Activated CD4-positive, alpha-beta T cell treated with anti-CD3 and anti-CD28 coated beads for 48 hours (primary cell): ENCODE measurements at regions not wholly inside any gene's neighbourhood (a gene's known extent, or its start where the extent isn't known, plus 50 kb on each side); places are given as distances from the start of the nearest gene placed in this dataset.
"Not testable (repeated sequence)": the region's sequence is repeated elsewhere in the genome, so short reads cannot be mapped to it uniquely, and the experiment has no call there.

Experiments
- DNase-seq: peaks from one replicate; pipeline ENCODE4 v3.0.0-alpha.2; 2020

DNA sequence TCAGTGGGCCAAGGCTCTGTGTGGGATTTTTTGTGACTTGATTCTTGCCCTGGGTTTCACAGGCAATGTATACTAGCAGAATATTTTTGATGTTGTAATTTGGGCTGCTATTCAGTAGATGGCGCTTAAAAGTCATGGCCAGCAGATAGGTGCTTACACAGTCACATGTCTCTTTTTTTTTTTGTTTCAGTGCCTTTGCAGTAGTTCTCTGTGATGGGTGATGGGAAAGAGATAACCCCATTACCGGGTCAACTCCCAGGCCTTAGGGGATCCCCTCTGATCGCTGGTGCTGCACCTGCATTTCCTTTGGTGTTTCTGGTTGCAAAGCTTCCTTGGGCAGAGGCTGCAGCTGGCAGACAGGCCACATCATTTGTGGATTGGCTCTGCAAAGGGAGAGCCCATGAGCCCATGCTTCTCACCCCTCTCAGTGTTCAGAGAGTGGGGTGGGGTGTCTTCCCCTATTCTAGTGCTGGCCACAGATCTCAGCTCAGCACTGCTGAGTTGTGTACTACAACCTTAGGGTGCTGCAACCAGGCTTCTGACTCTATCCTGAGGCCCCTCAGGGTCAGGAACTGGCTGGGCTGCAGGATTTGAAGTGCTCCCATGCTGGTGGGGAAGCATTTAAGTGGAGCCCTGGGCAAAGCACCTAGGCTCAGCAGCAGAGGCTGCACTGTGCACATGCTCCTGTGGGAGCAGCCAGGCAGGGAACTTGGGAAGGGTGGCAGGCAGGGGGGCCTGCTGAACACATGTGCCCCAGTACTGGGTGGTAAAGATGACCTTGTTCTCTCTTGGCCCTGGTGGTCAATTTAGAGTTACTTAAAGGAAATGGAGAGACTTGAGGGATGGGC, 219.8 kb upstream of the SPHKAP start:
- DNase-seq: no peak

- DNase-seq: no peak
Measured at GRCh38 chr2:228387776-228388175, 206.3 kb upstream of the SPHKAP start.

- no peak for DNase-seq
Measured at GRCh38 chr2:228378696-228379425, 197.4 kb upstream of the SPHKAP start.

DNA sequence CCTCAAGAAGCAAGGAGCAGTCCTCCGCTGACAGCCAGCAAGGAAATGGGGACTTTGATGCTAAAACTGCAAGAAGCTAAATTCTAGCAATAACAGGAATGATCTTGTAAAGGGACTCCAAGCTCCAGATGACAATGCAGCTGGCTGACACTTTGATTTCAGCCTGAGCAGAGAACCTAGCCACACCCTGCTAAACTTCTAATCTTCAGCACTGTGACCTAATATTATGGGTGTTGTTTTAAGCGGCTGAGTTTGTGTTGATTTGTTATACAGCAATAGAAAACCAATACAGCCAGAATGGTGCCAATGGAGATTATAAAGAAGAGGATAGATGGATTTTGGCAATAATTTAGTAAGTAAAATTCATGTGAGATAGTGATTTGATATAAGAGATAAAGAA, 196.7 kb upstream of the SPHKAP start:
- no peak for DNase-seq

- DNase-seq: no peak
Measured at GRCh38 chr2:228377533-228377932, 196.0 kb upstream of the SPHKAP start.

DNA sequence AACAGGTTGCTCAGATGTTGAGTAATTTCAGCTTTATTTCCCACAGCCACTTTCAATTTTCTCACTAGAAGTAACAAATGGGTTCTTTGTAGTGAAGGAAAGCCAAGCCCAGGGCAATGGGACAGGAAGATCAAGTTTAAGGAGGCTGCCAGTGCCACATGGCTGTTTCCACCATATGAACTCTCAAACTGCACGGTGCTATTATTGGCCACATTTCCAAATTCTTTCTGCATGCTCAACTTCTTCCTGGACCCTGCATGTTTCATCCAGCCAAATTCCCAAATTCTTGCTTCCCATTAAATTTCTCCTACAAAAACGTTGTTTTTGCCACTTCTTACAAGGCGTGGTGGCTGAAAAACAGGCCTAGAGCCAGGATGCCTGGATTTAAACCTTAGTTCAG, 193.3 kb upstream of the SPHKAP start:
- DNase-seq: no peak

GRCh38 chr2:228373191-228373590, 191.7 kb upstream of the SPHKAP start:
- DNase-seq: no peak

- no peak for DNase-seq
Measured at GRCh38 chr2:228372212-228372611, 190.7 kb upstream of the SPHKAP start.

DNA sequence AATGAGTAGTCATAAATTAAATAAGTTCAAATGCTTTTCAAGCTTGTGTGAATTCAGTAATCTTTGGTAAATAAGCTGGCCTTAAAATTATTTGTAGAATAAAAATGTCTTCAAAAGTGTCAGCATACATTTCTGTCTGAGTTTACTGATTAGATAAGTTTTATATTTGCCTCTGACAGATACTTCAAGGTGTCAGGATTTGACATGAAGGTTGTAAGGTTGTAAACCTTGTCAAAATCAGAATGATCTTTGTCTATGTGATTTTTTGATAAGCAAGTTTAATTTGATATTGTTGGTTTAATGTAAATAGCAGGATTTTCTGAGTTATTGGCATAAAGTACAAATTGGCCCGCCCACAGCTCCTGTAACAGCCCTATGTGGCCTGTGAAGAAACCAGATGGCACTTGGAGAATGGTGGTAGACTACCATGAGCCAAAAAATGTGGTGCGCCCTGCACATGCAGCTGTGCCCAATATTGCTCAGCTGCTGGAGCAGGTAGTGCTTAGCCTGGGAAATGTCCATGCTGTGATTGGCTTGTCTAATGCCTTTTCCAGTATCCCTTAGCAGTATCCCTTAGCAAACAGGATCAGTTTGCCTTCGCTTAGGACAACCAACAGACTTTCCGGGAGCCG, 188.0 kb upstream of the SPHKAP start:
- no peak for DNase-seq

DNA sequence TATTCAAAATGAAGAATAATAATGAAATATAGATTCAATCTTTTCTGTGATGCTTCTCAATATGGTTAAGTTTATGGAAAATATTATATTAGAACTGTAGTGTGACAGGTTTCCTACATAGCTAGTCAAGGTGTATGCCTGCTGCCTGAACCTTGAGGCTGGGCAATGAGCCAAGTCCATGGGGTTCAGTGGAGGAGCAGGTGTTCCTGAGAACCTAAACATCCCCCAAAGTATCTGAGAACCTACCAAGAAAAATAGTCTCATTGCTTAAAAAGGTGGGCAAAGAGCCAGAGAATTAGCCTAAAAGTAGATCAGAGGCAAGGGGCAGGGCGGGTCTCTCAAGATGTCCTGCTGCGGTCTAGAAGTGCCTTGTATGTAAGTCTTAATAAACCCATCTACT, 185.9 kb upstream of the SPHKAP start:
- DNase-seq: no peak

DNA sequence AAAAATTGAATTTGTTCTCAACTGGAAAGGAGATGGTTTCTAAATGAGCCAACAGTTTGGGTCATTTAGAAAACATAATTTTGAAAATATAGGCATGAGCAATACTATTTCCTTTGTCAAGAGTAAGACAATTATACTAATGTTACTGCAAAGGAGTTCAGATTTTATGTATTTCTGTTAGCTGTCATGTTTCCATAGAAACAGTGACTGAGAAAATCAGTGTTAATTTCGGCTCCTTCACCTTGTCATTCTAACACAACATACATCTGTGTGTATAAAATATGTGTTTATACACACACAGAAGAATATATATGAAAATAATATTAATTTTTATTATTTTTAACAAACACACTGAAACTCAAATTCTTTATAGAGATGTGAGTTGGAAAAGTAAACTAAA, 178.0 kb upstream of the SPHKAP start:
- DNase-seq: no peak

DNA sequence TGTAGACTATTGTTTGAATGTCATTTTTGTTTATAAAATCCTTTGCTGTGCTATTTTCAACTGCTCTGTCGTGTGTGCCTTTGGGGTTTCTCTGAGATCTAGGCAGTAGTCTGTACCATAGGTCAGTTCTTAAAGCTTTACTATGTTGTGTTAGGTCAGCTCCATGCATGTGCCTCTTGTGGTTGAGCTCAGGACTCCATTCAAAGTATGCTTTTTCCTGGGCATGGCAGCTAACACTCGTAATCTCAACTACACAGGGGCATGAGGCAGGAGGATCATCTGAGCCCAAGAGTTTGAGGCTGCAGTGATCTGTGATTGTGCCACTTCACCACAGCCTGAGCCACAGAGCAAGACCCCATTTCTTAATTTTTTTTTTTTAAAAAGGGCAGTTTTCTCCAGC, 174.4 kb upstream of the SPHKAP start:
- DNase-seq: no peak

- not testable (repeated sequence) for DNase-seq
Measured at GRCh38 chr2:228352980-228353379, 171.5 kb upstream of the SPHKAP start.

GRCh38 chr2:228352048-228352447, 170.6 kb upstream of the SPHKAP start:
- no peak for DNase-seq

- DNase-seq: no peak
Measured at GRCh38 chr2:228348516-228349064, 167.1 kb upstream of the SPHKAP start.

DNA sequence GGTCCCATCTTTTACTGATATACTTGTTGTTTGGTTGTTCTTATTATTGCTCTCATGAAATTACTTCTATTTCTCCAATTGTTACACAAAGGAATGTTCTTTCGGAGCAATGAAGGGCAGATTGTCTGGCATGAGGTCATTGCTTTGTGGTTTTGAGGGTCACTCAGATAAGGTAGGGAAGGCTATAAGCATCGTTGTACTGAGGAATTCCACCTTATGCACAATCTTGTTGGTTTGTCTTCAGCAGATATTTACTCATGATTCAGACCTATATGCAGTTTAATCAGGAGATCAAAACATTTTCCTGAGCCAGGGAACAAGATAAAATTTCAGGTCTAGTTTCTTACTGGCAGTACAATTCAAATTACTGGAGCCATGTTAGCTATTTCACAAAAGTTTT, 163.0 kb upstream of the SPHKAP start:
- DNase-seq: no peak

DNA sequence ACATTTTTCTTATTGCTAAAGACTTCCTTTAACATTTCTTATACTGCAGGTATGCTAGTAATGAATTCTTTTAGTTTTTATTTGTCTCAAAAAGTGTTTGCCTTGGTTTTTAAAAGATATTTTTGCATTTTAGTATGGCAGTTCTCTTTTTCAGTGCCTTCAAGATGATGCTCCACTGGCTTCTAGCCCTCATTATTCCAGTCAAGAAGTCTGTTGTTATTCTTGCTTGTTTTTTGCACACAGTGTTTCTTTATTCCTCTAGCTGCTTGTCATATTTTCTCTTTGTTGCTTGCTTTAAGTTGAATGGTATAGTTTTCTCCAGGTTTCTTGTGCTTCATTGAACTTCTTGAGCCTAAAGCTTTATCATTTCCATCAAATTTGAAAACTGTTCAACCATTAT, 158.0 kb upstream of the SPHKAP start:
- DNase-seq: no peak

- DNase-seq: no peak
Measured at GRCh38 chr2:228334180-228334579, 152.7 kb upstream of the SPHKAP start.

DNA sequence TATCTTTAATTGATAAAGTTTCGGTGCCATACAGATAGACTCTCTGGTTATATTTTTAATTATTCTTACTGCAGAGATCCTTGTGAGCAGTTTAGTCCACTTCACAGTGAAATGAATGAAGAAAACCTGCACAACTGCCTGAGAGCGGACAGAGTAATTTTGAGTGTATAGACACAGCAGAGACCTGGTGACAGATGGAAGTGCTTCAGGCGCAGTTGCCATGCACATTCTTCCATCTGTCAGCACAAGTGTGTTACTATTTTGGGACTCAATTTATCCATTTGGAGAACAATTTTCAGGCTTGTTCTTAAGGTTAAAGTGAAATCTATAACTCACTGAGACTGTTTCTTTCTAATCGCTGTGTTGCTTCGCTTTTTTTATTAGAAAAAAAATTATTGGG, 147.8 kb upstream of the SPHKAP start:
- DNase-seq: no peak

- DNase-seq: no peak
Measured at GRCh38 chr2:228321015-228321414, 139.5 kb upstream of the SPHKAP start.

- peak; percentile 3 for DNase-seq
Measured at GRCh38 chr2:228318218-228318617, 136.7 kb upstream of the SPHKAP start.

- DNase-seq: no peak
Measured at GRCh38 chr2:228312172-228312571, 130.7 kb upstream of the SPHKAP start.

DNA sequence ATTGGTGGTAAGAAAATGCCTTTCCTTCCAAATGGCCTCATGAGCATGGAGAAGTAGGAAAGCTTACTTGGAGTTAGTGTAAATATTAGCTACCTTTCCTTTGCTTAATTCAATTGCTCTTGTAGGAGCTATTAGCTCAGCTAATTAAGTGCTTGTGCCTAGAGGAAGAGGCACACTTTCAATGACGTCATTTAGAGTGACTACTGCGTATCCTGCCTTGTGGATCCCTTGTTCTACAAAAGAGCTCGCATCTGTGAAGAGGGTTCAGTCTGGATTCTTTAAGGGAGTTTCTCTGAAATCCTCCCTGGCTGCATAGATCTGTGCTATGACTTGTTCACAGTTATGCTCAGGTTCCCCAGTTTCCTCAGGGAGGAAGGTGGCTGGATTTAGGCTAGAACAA, 122.5 kb upstream of the SPHKAP start:
- DNase-seq: no peak
